ENCODE measurements at regions not wholly inside any gene's neighbourhood (a gene's known extent, or its start where the extent isn't known, plus 50 kb on each side); places are given as distances from the start of the nearest gene placed in this dataset.
A peak's percentile ranks its signal among the peaks of the same experiment; 100 is the strongest.
"Not testable (repeated sequence)": the region's sequence is repeated elsewhere in the genome, so short reads cannot be mapped to it uniquely, and the experiment has no call there.

- FAIRE-seq (no peak), DNase-seq (ENCODE audit: low spot score in 2 of 2) (no peak)
Measured at GRCh38 chr6:102763891-102764290, 1370.4 kb downstream of the GRIK2 start.

GRCh38 chr6:102761872-102762271 is 1368.4 kb downstream of the GRIK2 start:
- FAIRE-seq: peak; percentile 75
- no peak for DNase-seq (ENCODE audit: low spot score in 2 of 2)

- no peak for FAIRE-seq
- no peak for DNase-seq (ENCODE audit: low spot score in 2 of 2)
Measured at GRCh38 chr6:102759415-102759814, 1365.9 kb downstream of the GRIK2 start.

DNA sequence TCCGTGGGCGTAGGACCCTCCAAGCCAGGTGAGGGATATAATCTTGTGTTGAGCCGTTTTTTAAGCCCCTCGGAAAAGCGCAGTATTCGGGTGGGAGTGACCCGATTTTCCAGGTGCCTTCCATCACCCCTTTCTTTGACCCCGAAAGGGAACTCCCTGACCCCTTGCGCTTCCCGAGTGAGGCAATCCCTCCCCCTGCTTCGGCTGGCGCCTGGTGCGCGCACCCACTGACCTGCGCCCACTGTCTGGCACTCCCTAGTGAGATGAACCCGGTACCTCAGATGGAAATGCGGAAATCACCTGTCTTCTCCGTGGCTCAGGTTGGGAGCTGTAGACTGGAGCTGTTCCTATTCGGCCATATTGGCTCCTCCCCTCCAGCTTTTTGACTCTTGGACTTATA is 1365.0 kb downstream of the GRIK2 start:
- not testable (repeated sequence) for DNase-seq (ENCODE audit: low spot score in 2 of 2); FAIRE-seq

DNA sequence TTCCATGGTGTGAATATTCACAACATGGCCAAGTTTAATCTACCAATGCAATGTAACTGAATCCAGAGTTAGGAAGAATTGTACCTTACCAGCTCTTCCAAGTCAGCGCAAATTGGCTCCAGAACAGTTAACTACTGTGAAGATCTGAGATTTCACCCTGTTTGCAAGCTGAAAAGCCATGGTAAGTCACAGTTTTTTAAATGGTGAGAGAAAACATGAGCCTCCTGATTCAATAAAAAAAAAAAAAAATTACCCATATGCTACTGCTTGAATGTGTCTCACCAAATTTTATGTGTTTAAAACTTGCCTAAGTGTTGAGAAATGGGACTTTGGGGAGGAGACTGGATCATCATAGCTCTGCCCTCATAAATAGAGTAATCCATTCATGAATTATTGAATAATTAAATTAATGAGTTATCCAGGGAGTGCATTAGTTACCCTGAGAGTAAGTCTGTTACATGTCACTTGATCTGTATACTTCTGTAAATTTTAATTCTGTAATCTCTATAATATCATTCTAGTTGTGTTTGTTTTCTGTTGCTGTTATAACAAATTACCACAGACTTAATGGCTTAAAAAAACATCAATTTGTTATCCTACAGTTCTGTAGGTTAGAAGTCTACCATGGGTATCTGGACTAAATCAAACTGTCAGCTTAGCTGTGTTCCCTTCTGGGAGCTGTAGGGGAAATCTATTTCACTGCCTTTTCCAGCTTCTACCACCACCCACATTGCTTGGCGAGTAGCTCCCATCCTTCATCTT is 1355.9 kb downstream of the GRIK2 start:
- FAIRE-seq: no peak
- no peak for DNase-seq (ENCODE audit: low spot score in 2 of 2)

DNA sequence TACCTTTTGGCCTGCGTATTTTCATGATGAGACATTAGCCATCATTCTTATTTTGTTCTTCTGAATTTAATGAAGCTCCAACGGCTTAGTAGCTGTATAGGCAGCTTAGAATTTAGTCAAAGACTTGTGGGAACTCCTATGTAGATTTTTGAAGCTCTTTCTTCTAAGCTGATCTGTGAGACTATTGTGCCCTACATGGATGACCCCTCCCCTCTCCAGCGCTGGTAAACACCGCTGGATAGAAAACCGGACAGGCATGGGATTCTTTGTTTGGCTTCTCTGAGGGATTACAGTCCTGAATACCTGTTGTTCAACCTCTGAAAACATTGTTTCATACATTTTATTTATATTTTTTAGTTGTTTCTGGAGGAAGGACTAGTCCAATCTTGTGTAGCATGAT is 1353.4 kb downstream of the GRIK2 start:
- DNase-seq (ENCODE audit: low spot score in 2 of 2) (no peak), FAIRE-seq (no peak)

DNA sequence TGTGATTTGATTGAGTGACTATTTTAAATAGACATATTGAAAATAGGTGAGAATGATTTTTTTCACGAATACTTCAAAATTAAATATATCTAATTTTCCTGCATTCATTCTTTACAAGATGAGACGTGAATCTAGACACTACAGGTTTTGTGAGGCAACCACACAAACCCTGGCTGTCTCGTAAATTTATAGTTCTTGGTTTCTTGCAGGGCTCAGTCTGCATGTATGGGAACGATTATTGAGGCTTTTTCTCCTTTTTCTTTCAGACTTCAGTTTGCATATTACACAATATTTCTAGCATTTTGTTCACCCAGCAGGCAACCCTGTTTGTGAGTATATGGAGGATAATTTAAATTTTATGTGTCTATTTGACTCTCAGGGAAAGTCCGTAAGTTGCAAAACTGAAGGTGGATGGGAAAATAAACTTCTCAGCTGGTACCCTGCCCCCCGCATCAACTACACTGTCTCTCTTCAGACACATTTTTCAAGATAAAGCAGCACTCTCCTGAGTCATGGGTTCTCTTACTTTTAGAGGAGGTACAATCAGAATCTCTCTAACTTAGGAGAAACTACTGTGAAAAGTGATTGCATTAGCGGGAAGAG is 1349.3 kb downstream of the GRIK2 start:
- DNase-seq (ENCODE audit: low spot score in 2 of 2): no peak
- no peak for FAIRE-seq

DNA sequence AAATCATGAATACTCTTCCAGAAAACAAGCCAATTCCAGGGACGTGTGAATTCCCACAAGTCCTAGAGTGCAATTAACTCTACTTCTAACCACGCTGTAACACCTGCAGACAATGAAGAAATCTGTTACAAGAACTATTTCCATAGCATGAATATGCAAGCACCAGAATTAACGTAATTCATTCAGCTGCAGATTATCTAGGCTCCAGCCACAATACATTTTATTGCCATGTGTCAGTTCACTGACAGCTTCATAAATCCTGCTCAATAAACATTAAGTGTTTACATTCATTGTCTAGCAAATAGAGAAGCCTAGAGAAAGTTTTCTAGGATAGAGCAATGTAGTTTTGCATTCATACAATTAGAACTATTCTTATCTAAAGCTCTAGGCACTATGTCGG is 1348.5 kb downstream of the GRIK2 start:
- FAIRE-seq: no peak

GRCh38 chr6:102736941-102737368 is 1343.4 kb downstream of the GRIK2 start:
- no peak for FAIRE-seq

More for the DNA sequence above, 1348.5 kb downstream of the GRIK2 start:
- DNase-seq (ENCODE audit: low spot score in 2 of 2): no peak

DNA sequence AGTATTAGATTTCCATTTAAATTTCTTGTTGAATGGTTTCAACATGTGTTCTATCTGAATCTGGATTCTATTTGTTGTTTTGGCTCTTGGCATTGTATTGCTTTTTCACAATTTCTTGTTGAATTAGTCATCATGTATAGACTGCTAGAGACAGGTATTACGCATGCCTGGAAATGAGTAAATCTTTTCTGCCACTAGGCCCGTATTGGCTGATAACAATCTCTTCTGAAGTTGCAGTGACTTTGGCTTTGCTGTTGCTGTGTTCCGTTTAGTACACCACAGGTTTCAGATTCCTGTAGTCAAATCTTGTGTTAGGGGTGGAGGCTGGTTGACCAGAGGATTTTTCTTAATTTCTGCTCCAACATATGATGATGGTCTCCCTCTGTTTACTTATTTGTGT is 1339.4 kb downstream of the GRIK2 start:
- FAIRE-seq (no peak), DNase-seq (ENCODE audit: low spot score in 2 of 2) (no peak)

More at GRCh38 chr6:102736941-102737368, 1343.4 kb downstream of the GRIK2 start:
- DNase-seq (ENCODE audit: low spot score in 2 of 2): no peak

DNA sequence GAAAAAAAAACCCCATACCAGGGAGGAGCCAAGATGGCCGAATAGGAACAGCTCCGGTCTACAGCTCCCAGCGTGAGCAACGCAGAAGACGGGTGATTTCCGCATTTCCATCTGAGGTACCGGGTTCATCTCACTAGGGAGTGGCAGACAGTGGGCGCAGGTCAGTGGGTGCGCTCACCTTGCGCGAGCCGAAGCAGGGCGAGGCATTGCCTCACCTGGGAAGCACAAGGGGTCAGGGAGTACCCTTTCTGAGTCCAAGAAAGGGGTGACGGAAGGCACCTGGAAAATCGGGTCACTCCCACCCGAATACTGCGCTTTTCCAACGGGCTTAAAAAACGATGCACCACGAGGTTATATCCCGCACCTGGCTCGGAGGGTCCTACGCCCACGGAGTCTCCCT is 1328.6 kb downstream of the GRIK2 start:
- not testable (repeated sequence) for DNase-seq (ENCODE audit: low spot score in 2 of 2); FAIRE-seq

- FAIRE-seq: no peak
- DNase-seq (ENCODE audit: low spot score in 2 of 2): no peak
Measured at GRCh38 chr6:102717737-102718456, 1324.4 kb downstream of the GRIK2 start.

DNA sequence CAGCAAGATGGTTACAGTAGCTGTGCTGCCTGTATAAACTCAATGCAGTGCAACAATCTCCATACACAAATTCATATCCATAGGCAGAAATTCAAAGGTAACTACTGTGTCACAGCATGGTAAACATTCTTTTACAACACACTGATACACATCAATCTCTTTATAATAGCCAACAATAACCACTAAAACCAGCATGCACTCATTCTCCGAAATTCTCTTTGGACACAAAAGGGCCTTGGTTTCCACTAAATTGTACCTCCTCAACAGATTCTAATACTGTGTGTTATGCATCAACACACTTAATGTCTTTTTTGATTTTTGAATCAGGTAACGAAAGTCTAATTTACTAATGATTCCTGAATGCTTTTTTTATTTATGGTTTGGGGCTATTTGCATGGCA is 1323.7 kb downstream of the GRIK2 start:
- DNase-seq (ENCODE audit: low spot score in 2 of 2) (no peak), FAIRE-seq (no peak)

DNA sequence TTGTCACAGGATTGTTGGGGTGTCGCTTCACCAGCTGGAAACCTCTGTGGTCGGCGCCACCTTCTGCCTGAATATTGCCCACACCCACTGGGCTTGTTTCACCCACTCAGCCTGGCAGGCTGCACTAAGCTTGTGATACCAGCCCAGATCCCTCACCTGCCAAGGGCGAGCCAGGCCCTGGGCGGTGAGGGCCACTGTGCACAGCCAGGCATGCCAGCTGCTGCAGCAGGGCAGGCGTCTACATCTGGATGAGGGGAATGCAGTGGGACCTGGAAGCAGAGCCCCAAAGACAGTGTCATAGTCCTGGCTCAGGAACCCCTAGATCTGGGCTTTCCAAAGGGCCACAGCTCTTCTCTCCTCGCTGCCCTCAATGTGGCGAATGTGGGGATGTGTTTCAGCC is 1307.5 kb downstream of the GRIK2 start:
- no peak for DNase-seq (ENCODE audit: low spot score in 2 of 2)
- FAIRE-seq: no peak

GRCh38 chr6:102686461-102686860 is 1293.0 kb downstream of the GRIK2 start:
- DNase-seq (ENCODE audit: low spot score in 2 of 2) (no peak), FAIRE-seq (no peak)

DNA sequence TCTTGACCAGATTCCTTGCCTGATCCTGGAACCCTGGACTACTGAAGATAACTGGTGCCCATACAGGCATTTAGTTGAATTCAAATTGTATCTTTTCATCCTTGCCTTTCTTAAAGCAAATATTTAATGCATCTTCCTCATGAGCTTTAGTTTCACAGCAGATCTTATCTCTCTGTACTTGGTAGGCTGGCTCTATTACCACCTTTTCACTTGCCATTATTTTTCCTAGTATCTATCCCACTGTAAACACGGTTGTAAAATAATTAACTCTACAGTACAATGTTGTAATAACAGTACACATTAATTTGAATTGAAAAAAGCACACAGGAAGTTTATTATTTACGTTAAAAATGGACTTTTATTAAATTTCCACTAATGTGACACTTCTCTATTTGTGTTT is 1286.9 kb downstream of the GRIK2 start:
- DNase-seq (ENCODE audit: low spot score in 2 of 2): no peak
- no peak for FAIRE-seq

DNA sequence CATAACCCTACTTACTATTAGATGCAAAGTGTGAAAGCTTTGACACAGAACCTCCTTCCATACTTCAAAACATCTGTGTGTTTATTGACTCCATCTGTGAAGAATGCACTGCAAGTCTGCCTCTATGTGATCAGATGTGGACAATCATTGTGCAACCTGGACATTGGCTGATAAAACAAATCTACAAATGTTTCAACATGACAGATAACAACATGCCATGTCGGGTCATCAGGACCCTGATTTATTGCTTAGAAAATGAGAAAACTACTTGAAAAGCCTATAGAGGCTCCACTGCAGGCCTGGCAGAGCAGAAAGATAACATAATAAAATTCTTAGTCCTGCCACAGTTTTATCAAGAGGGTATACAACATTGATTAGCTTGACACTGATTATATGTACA is 1286.4 kb downstream of the GRIK2 start:
- FAIRE-seq (no peak), DNase-seq (ENCODE audit: low spot score in 2 of 2) (no peak)

DNA sequence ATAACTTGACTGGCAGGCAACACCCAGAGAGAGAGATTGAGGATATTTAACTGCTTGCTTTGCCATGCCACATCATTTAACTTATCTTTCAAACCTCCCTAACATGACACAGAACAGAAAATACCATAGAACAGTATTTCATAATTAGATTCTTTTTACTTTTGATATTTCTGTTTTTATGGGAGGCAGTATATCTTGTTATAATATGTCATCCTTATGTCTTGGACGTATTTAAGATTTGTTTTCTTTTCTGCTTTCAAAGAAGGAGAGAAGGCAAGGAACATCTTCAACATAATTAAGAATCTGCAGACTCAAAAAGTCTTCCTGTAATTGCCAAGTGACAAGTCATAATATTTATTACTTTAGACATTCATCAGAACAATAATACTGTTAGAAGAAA is 1283.7 kb downstream of the GRIK2 start:
- DNase-seq (ENCODE audit: low spot score in 2 of 2): no peak
- FAIRE-seq: no peak

DNA sequence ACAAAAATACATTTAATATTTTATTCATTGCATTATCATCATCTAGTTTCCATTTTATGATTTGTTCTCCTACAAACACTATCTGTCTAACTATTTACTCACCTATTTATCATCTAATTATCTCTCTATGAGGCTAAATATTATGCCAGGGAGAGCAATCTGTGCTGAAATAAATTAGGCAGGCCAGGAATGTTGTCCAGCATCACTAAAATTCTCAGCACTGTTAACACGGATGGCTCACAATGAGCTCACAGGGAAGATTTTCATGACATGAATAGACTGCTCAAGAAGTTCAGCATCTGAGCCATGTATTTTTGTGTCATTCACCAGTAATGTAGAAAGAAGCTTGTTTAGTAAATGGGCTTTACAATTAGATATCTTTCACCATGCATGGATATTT is 1277.2 kb downstream of the GRIK2 start:
- no peak for FAIRE-seq
- no peak for DNase-seq (ENCODE audit: low spot score in 2 of 2)

- FAIRE-seq (no peak), DNase-seq (ENCODE audit: low spot score in 2 of 2) (no peak)
Measured at GRCh38 chr6:102662851-102663250, 1269.3 kb downstream of the GRIK2 start.

- DNase-seq (ENCODE audit: low spot score in 2 of 2) (no peak), FAIRE-seq (no peak)
Measured at GRCh38 chr6:102660303-102660702, 1266.8 kb downstream of the GRIK2 start.

GRCh38 chr6:102655823-102656222 is 1262.3 kb downstream of the GRIK2 start:
- no peak for DNase-seq (ENCODE audit: low spot score in 2 of 2)

More at GRCh38 chr6:102655823-102656222, 1262.3 kb downstream of the GRIK2 start:
- no peak for FAIRE-seq

Data from frontal cortex (tissue), 3 donors.